Ecto neural progenitor cell (in vitro differentiated cells): ENCODE measurements at regions not wholly inside any gene's neighbourhood (a gene's known extent, or its start where the extent isn't known, plus 50 kb on each side); places are given as distances from the start of the nearest gene placed in this dataset.

Experiments used
- DNase-seq: peaks from one replicate; pipeline ENCODE4 v3.0.0-alpha.2; 2018; ENCODE audit warnings: low spot score

DNA sequence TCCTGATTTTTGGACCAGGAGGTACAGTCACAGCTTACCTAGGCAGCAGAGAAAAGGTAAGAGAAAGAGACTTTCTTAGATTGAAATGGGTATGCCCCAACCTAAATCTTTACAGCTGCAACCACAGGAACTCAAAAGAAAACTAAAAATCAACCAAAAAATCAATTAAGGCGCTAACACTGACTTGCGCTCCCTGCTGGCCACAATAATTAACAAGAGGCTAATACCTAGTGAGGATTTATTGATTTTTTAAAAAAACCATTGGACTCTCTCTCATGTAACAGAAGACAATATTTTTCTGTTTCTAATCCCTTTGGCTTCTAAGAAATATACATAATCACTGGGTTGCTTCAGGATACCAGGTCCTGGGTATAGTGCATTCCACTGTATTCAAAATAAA lies 153.9 kb upstream of the TENM3 start:
- no peak for DNase-seq

- DNase-seq = no peak
These were observed 153.0 kb upstream of the TENM3 start for GRCh38 chr4:182090186-182090585.

GRCh38 chr4:182091128-182091527 lies 152.1 kb upstream of the TENM3 start:
- no peak for DNase-seq

GRCh38 chr4:182093431-182093831 lies 149.8 kb upstream of the TENM3 start:
- DNase-seq = no peak

GRCh38 chr4:182093935-182094334 lies 149.3 kb upstream of the TENM3 start:
- DNase-seq = no peak

- DNase-seq = no peak
These were observed 141.6 kb upstream of the TENM3 start for GRCh38 chr4:182101618-182102017.

DNA sequence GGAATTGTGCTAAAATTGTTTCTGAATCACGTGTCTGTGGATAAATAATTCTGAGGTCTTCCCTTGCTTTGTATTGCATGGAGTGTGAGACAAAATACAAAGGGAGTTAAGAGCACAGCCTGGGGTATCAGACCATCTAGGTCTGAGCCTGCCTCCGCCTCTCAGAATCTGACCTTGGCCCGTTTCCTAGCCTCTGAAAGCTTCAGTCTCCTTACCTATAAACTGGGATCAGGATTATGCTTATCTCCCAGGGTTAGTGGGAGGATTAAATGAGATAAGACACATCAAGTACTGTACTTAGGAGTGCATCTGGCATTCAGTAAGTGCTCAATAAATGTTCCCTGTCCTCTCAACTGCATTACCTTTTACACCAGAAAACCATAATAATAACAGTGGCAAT lies 140.6 kb upstream of the TENM3 start:
- DNase-seq = no peak

DNA sequence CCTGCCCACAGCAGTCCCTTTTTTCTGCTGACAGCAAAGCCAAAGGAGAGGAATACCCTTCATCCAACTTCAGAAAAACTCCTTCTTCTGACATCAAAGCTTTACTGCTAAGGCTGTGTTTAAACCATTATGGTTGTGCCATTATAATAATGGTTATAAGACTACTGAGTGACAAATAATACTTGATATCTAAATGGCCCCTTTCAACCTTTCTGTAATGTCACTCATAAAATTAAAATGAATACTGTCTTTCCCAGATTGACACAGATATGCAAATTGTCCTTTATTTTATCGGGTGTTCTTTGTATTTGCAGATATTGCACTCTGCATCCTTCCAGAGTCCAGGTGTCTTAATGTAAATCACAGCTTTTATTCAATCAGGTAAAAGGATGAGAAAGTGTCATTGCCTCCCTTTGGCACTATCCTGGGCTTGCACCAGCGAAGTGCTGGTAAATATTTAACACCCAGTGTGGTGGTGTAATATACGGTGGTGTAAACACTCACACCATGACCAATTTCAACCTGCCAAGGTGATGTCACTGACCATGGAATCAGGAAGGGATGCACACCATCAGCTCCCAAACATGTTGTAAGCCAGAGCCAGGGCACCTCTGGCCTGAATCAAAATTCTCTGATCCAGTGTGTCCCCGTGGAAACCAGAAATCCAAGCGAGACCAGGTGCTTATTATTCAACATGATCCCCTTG lies 139.4 kb upstream of the TENM3 start:
- DNase-seq = no peak

DNA sequence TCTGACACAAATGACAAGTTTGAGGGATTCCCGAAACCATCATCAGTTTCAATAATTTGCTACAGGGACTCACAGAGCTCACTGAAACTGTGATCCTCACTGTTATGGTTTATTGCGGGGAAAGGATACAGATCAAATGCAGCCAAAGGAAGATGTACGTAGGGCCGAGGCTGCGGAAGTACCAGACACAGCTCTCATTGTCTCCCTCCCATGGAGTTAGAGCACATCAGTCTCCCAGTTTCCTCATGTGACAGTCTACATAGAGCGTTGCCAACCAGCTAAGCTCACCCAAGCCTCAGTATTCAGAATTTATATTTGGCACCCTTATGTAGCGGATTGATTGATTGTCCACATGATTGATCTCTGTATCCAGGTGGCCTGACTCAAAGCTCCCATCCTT lies 137.8 kb upstream of the TENM3 start:
- DNase-seq = no peak

GRCh38 chr4:182107931-182108330 lies 135.3 kb upstream of the TENM3 start:
- DNase-seq = no peak

DNA sequence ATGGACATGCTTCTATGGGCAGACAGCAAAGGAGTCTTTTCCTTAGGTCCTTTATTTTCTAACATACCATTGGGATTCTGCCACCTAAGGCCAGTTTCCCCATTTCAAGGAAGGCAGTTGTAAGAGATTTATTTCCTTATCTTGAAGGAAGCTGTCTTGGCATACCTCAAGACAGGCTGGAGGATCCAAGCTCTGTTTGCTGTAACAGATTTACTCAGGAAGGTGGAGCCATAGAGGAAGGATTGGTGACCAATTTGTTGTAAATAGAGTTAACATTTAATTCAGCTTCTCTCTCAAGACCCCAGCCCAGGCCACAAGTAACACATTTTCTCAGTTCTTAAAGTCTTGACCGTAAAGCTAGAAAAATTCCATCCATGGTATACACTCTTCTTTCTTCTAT lies 131.6 kb upstream of the TENM3 start:
- no peak for DNase-seq

GRCh38 chr4:182113779-182114178 lies 129.4 kb upstream of the TENM3 start:
- DNase-seq = no peak

GRCh38 chr4:182124359-182124758 lies 118.8 kb upstream of the TENM3 start:
- no peak for DNase-seq

DNA sequence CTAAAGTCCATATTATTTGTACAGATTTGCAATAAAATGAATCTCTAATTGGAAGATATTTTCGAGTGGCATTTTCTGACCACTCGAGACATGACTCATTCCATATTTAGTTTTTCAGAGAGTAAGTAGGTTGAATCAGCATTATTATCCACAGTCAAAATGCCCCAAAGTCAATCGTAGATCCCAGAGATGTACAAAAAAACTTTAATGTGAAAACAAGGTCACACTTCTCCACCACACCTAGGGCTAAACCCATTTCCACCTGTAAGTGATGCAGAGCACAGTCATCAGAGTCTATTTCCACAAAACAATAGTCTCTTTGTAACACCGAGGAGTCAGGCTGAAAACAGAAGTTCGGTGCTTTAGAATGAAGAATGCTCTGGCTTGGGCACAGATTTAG lies 117.1 kb upstream of the TENM3 start:
- DNase-seq = no peak

DNA sequence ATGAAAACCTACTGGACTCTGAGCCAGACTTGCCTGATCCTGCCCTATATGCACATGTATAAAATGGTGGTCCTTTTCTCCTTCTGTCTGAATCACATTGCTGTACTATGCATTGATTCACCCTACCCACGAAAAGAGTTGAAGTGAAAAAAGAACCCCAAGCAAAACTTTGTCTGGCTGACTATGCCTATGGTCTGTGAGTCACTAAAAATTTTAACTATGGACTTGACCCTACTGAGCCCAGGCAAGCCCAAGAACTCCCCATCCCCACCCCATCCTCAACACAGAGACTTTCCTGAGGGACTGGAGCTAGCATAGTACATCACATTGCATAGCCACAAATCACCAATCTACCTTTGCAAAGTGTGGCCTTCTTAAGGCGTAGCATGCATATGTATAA lies 116.6 kb upstream of the TENM3 start:
- DNase-seq = no peak

GRCh38 chr4:182133033-182133432 lies 110.2 kb upstream of the TENM3 start:
- DNase-seq = no peak

DNA sequence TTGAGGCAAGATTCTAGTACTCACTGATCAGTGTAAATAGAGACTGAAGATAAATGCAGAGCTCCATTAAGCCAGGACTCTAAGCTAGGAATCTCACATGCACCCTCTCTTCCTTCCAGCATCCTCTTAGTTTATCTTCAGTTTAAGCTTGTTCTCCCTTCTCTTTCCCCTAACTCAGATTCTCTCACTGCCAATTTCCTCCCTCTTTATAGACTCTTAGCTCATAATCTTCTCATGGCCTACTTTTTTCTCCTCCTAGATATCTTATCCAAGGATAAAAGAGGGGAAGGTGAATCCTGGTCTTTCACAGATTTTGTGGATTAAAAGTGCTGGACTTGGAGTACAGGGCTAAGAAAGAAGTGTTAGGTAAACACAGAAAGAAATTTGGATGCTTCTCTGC lies 108.9 kb upstream of the TENM3 start:
- no peak for DNase-seq

DNA sequence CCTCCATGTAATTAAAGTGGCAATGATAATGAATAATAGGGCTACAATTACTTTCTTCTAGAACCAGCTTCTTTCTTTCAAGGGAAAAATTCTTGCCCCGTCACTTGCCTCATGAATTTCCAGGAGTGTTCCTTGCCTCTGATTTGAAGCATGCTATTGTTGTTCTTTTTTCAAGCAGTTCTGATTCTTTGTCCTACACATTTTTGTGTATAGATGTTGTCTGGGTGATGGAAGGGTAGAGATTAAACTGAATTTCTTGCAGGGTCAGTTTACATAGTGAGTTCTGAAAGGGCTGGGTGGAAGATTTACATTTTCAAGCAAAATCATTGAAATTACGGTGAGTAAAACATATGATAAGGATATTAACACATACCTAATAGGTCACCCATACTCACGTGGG lies 107.0 kb upstream of the TENM3 start:
- DNase-seq = no peak

DNA sequence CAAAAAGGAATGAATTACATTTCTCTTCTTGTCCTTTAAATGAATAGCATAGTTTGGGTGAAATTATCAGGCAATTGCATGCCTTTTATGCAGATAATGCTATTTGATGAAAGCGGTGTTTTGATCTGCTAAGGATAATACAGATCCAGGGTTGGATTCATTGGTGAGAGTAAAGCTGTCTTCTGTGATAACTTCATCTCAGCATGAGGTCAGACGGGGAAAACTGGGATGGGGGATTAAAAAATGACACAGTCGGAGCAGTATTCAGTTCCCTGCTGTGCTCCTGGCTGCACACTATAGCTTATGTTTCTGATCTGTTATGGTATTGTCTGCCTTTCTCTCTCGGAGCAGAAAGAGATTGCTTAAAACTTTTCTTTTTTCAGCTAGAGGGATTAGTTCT lies 105.9 kb upstream of the TENM3 start:
- no peak for DNase-seq

DNA sequence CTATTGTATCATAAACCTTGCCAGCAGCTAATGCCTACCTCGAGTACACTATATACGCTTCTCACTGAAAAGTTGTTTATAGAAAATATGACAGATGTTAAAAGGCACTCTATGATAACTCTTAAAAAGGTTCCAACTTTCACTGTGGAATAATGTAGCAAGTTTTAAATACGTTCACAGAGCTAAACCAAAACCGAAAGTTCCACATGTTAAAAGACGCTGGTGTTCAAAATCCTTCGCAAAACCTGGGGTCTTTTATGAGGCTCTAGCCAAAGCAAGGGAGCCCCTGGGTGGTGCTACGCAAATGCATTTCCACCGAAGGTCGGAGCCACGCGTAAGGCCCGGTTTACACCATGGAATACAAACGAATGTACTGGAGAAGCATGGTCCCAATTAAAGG lies 103.7 kb upstream of the TENM3 start:
- no peak for DNase-seq

GRCh38 chr4:182140547-182140946 lies 102.7 kb upstream of the TENM3 start:
- no peak for DNase-seq

DNA sequence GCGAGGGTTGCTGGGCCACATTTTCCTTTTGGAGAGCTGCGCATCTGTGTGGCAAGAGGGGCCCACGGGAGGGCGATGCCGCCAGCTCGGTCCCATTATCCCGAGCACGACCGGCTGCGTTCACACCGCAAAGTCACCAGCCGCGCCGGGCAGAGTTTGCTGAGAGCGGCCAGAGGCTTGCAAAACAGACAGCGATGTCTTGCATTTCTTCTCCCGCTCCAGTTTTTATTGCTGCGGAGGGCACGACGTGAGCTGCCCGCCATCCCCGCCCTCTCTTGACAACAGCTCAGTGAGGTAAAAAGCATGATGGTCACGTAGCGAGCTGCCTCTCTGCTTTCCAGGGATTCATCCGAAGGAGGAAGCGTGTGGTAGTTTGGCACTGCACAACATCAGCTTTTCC lies 102.1 kb upstream of the TENM3 start:
- peak; percentile 69 for DNase-seq

- DNase-seq = peak; percentile 80
These were observed 100.8 kb upstream of the TENM3 start for GRCh38 chr4:182142176-182143085.
